Gastrocnemius medialis (tissue), 4 donors: ENCODE measurements at regions not wholly inside any gene's neighbourhood (a gene's known extent, or its start where the extent isn't known, plus 50 kb on each side); places are given as distances from the start of the nearest gene placed in this dataset.
"Not testable (repeated sequence)": the region's sequence is repeated elsewhere in the genome, so short reads cannot be mapped to it uniquely, and the experiment has no call there.

ENCODE experiments used
- ATAC-seq, 2 donors: fragments of 150-250 bp; one replicate each; pipeline ENCODE4 v1.9.1; 2016
- DNase-seq, 2 donors: peaks; one replicate each; pipeline ENCODE4 v3.0.0-alpha.2; 2019
- H3K27ac ChIP-seq, 4 donors: fragments of 200-600 bp; sonication (generic); 1 replicate in 1 of 4; 2 replicates in 3 of 4; pipeline ENCODE4 v1.5.1; 2016 to 2018; ENCODE audit warnings: mild to moderate bottlenecking in 2 of 4, moderate library complexity in 1 of 4
- H3K27me3 ChIP-seq, 3 donors: fragments of 200-600 bp; sonication (generic) in 2 of 3; 1 replicate in 1 of 3; 2 replicates in 2 of 3; pipeline versions ENCODE4 v1.5.1 to v1.6.0; 2016 to 2019; ENCODE audit warnings: mild to moderate bottlenecking in 1 of 3, moderate library complexity in 1 of 3
- H3K36me3 ChIP-seq, 2 donors: fragments of 200-600 bp; sonication (generic) in 1 of 2; one replicate each; pipeline ENCODE4 v1.5.1; 2017 to 2018
- H3K4me1 ChIP-seq, 2 donors: fragments of 200-600 bp; sonication (generic) in 1 of 2; one replicate each; pipeline ENCODE4 v1.5.1; 2016 to 2017; ENCODE audit warnings: mild to moderate bottlenecking in 2 of 2
- H3K4me3 ChIP-seq, 4 donors: fragments of 200-600 bp; sonication (generic) in 3 of 4; 1 replicate in 1 of 4; 2 replicates in 3 of 4; pipeline ENCODE4 v1.5.1; 2016 to 2019; ENCODE audit warnings: mild to moderate bottlenecking in 2 of 4
- H3K9me3 ChIP-seq, 3 donors: fragments of 200-600 bp; sonication (generic) in 2 of 3; 1 replicate in 1 of 3; 2 replicates in 2 of 3; pipeline ENCODE4 v1.5.1; 2016 to 2019
- POLR2A ChIP-seq, 2 donors: fragments of 450-650 bp; IDR thresholded peaks; one replicate each; pipeline ENCODE4 v1.6.1; 2017; ENCODE audit warnings: antibody characterized with exemption in 2 of 2, mild to moderate bottlenecking in 2 of 2, moderate library complexity in 2 of 2
- in situ Hi-C, 4 donors: fragments of 200-750 bp; cut with MboI; loops; one replicate each; pipeline versions ENCODE4 v1.15.0 to v1.8.0; 2017; ENCODE audit warnings: low sequenced_read_pairs in 4 of 4
- intact Hi-C: fragments of 100-400 bp; cut with DNase I; formaldehyde crosslinking; loops from one replicate; pipeline ENCODE4 v1.15.1; 2023; ENCODE audit warnings: low total_unique reads
- TF ChIP-seq, protein P1 (sequence below), 5 experiments: fragments of 450-650 bp in 3 of 5; fragments of 200-600 bp in 2 of 5; sonication (generic) in 2 of 5; IDR thresholded peaks in 4 of 5; conservative IDR thresholded peaks in 1 of 5; 1 replicate in 4 of 5; 2 replicates in 1 of 5; pipeline ENCODE4 v1.5.1; 2016 to 2019; ENCODE audit warnings: antibody characterized with exemption in 5 of 5, mild to moderate bottlenecking in 3 of 5, moderate library complexity in 3 of 5

DNA sequence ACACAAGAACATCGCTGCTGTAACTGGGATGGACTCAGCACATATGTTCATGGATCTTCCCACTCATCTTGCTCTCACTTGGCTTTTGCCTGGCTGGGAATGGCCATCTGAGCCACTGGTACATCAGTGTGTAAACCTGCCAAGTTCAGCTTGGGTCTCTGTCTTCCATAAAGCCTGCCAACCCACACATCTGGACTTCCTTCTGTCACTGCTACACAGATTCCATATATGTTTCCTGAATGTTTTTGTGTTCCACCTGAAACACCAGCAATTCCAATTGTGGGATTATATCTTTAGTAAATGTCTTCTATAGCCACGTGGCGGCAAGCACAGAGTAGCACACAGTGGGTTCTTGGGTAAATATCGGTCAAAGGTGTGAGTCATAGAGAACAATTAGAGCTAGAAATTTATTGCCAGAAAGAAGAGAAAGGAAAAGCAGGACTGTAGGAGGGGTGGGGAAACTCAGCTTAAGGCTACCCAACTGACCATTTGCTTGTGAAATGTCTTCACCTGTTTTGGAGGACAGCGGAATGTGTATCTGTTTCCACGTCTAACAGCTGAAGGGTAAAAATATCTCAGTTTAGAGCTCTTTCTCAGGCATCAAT, 125.9 kb downstream of the MFAP3L start:
- no peak for TF ChIP-seq POLR2A (IDR thresholded peaks at IDR 0.05)
- TF ChIP-seq, protein P1, sequence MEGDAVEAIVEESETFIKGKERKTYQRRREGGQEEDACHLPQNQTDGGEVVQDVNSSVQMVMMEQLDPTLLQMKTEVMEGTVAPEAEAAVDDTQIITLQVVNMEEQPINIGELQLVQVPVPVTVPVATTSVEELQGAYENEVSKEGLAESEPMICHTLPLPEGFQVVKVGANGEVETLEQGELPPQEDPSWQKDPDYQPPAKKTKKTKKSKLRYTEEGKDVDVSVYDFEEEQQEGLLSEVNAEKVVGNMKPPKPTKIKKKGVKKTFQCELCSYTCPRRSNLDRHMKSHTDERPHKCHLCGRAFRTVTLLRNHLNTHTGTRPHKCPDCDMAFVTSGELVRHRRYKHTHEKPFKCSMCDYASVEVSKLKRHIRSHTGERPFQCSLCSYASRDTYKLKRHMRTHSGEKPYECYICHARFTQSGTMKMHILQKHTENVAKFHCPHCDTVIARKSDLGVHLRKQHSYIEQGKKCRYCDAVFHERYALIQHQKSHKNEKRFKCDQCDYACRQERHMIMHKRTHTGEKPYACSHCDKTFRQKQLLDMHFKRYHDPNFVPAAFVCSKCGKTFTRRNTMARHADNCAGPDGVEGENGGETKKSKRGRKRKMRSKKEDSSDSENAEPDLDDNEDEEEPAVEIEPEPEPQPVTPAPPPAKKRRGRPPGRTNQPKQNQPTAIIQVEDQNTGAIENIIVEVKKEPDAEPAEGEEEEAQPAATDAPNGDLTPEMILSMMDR (IDR thresholded peaks at IDR 0.05 in 4 of 5, conservative IDR thresholded peaks at IDR 0.05 in 1 of 5): no peak
- in situ Hi-C loops: no loop called here
- Histone ChIP-seq H3K27ac (no peak overlapping the region), H3K4me1 (no peaks in the 10 kb centered on the region), H3K36me3 (no peaks in the 10 kb centered on the region), H3K27me3 (no peaks in the 10 kb centered on the region), H3K9me3 (no peaks in the 10 kb centered on the region), H3K4me3 (no peak overlapping the region)
- DNase-seq (no peak), ATAC-seq (peak in 1 of 2 donors; percentile 27)
- intact Hi-C loops: loop anchor here (5.0 to 10.0 kb wide), 2 partner anchors 104 to 147 kb away; no protein-coding TSS in a partner anchor

DNA sequence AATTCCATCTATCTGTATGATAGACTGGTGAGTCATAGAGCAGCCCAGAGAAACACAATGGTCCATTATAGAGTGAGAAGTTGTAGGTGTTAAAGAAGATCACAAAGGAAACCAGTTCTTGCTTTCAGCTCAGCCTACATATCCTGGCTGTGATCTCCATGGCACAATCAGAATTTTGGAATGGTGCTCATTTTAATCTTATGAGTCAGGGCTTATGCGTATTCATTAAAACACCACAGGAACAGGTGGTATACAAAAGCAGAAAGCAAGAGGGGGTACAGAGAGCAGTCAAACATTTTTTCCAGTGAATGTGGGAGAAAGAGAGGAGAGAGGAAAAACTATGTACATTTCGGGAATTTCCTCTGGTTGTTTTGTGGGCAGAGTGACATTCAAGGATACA, 126.9 kb downstream of the MFAP3L start:
- no peak for TF ChIP-seq POLR2A (IDR thresholded peaks at IDR 0.05)
- TF ChIP-seq, protein P1 (IDR thresholded peaks at IDR 0.05 in 4 of 5, conservative IDR thresholded peaks at IDR 0.05 in 1 of 5): no peak
- Histone ChIP-seq H3K4me3 (no peak overlapping the region), H3K27ac (no peak overlapping the region), H3K4me1 (no peaks in the 10 kb centered on the region), H3K36me3 (no peaks in the 10 kb centered on the region), H3K27me3 (no peaks in the 10 kb centered on the region), H3K9me3 (no peaks in the 10 kb centered on the region)
- no peak for DNase-seq
- in situ Hi-C loops (loop anchor here in 1 of 4 donors (10.0 kb wide), 1 partner anchor 146 kb away; no protein-coding TSS in a partner anchor), intact Hi-C loops (no loop called here)
- no peak for ATAC-seq

DNA sequence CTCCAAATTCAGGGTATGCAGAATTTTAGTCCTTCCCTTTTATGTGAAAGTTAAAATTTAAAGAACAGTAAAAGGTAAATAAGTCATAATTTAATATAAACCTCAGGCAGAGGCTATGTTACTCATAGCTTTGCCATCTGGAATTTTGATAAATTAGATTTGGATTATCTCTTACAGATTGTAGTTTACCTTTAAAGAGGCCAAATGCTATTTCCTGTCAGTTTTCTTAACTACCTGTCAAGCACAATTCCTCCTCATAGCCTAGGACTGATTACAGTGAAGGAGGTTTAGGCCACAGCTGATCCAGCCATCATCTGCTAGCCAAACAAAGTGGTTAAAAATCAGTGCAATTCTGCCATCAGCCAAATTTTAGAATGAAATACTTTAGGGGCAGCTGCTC, 128.1 kb downstream of the MFAP3L start:
- no peak for DNase-seq
- Histone ChIP-seq H3K27me3 (no peaks in the 10 kb centered on the region), H3K27ac (no peak overlapping the region), H3K9me3 (no peaks in the 10 kb centered on the region), H3K4me3 (no peak overlapping the region), H3K36me3 (no peaks in the 10 kb centered on the region), H3K4me1 (no peaks in the 10 kb centered on the region)
- ATAC-seq: no peak
- intact Hi-C loops (no loop called here), in situ Hi-C loops (loop anchor here in 1 of 4 donors (10.0 kb wide), 1 partner anchor 147 kb away; no protein-coding TSS in a partner anchor)
- no peak for TF ChIP-seq POLR2A (IDR thresholded peaks at IDR 0.05)
- TF ChIP-seq, protein P1 (IDR thresholded peaks at IDR 0.05 in 4 of 5, conservative IDR thresholded peaks at IDR 0.05 in 1 of 5): no peak

DNA sequence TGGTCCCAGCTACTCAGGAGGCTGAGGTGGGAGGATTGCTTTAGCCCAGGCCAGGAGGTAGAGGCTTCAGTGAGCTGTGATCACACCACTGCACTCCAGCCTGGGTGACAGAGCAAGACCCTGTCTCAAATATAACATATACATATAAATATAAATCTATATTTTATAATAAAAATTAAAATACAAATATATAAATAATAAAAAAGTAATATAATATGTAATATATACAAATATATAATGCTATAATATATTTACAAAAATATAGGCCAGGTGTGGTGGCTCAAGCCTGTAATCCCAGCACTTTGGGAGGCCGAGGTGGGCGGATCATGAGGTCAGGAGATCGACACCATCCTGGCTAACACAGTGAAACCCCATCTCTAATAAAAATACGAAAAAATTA, 131.4 kb downstream of the MFAP3L start:
- ATAC-seq, H3K27ac ChIP-seq, H3K4me1 ChIP-seq, intact Hi-C loops, H3K27me3 ChIP-seq, H3K4me3 ChIP-seq, DNase-seq, H3K36me3 ChIP-seq, H3K9me3 ChIP-seq: not testable (repeated sequence)
- in situ Hi-C loops: loop anchor here in 1 of 4 donors (10.0 kb wide), 1 partner anchor 150 kb away; no protein-coding TSS in a partner anchor

DNA sequence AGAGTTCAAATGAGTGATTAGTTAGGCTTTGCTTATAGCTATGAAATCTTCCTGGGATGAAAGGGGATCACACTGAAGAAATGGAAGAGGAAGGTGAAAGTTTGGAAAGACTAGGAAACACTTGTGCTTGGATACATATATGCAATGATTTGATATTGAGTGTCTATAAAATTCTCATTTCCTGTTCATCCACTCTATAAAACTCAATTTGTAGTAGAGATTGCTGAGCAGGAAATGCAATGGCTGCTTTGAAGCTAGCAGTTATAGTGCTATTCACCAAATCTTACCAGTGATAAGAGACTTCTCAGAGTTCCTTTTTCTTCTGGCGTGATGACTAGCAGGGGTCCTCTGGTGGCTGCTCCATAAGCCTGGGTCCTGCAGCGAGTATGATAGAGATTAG, 128.1 kb upstream of the HPF1 start:
- Histone ChIP-seq H3K27ac (no peak overlapping the region), H3K27me3 (no peaks in the 10 kb centered on the region), H3K36me3 (no peaks in the 10 kb centered on the region), H3K9me3 (no peaks in the 10 kb centered on the region), H3K4me1 (no peaks in the 10 kb centered on the region), H3K4me3 (no peak overlapping the region)
- ATAC-seq (no peak), DNase-seq (no peak)
- intact Hi-C loops: no loop called here
- in situ Hi-C loops: no loop called here
- no peak for TF ChIP-seq POLR2A (IDR thresholded peaks at IDR 0.05)
- TF ChIP-seq, protein P1 (IDR thresholded peaks at IDR 0.05 in 4 of 5, conservative IDR thresholded peaks at IDR 0.05 in 1 of 5): no peak
